Cardiac fibroblast (primary cell): ENCODE measurements at regions not wholly inside any gene's neighbourhood (a gene's known extent, or its start where the extent isn't known, plus 50 kb on each side); places are given as distances from the start of the nearest gene placed in this dataset.

ENCODE experiments used
- DNase-seq, 2 donors: peaks; one replicate each; pipeline versions ENCODE4 v3.0.0 to v3.0.0-alpha.2; 2010; ENCODE audit warnings: low read depth in 2 of 2
- H3K4me3 ChIP-seq, 2 donors: replicated peaks in 1 of 2; 1 replicate in 1 of 2; 2 replicates in 1 of 2; pipeline ENCODE4 v1.5.1; 2011; ENCODE audit warnings: low read depth in 2 of 2, low read length in 2 of 2, mild to moderate bottlenecking in 2 of 2, moderate library complexity in 1 of 2
- TF ChIP-seq, protein P1 (sequence below): IDR thresholded peaks from one replicate; pipeline ENCODE4 v1.5.1; 2011; ENCODE audit warnings: low read depth, mild to moderate bottlenecking, low read length, inconsistent platforms

DNA sequence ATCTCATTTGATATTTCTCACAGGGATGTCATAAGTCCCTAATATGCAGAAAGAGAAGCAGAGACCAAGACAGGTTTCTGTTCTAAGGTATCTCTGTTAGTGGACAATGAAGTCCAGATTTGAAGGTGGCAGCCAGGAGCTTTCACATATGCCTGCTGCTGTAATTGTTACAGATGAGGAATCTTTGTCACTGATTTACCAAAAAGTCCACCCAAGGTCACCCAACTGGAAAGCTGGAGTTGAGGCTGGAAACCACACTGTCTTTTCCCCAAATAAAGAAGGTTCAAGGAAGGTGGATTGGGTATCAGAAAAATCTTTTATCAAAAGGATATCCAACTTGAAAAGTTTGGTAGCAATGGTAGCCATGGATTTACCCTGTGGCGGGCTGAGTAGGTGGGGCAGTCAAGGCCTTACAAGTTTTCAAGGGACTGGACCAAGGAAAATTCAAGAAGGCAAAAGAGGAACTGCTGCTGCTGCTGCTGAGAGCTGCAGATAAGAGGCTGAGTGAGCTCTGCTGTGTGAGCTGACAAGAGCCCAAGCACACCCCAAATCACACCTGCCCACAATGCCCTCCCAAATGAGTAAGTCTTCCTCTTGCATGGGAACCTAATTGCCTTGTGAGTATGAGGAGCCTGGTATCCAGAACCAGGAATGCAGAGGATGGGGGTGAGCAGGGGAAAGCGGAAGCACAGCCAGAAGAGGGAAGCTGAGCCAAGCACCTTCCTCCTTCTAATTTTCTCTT, 241.2 kb downstream of the ANAPC1 start:
- H3K4me3 ChIP-seq = no peak overlapping the region
- TF ChIP-seq, protein P1, sequence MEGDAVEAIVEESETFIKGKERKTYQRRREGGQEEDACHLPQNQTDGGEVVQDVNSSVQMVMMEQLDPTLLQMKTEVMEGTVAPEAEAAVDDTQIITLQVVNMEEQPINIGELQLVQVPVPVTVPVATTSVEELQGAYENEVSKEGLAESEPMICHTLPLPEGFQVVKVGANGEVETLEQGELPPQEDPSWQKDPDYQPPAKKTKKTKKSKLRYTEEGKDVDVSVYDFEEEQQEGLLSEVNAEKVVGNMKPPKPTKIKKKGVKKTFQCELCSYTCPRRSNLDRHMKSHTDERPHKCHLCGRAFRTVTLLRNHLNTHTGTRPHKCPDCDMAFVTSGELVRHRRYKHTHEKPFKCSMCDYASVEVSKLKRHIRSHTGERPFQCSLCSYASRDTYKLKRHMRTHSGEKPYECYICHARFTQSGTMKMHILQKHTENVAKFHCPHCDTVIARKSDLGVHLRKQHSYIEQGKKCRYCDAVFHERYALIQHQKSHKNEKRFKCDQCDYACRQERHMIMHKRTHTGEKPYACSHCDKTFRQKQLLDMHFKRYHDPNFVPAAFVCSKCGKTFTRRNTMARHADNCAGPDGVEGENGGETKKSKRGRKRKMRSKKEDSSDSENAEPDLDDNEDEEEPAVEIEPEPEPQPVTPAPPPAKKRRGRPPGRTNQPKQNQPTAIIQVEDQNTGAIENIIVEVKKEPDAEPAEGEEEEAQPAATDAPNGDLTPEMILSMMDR = no peak
- no peak for DNase-seq

DNA sequence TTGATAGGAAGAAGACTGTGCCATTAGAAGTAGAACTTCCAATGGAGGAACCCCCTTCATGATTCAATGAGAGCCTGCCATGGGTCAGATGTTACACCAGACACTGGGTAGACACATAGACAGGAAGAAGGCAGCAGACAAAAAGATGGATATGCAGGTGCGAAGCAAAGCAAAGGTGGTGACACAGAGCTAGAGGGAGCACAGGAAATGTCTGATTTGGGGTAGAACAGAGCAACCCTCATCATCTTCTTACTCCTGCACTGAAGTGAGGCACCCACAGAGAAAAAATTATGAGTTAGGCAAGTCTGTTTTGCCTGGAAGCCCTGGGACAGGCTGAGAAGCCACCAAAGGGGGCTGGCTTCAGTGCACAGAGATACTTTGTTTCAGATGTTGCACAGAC, 240.2 kb downstream of the ANAPC1 start:
- TF ChIP-seq, protein P1 = no peak
- DNase-seq = no peak
- H3K4me3 ChIP-seq = no peak overlapping the region

DNA sequence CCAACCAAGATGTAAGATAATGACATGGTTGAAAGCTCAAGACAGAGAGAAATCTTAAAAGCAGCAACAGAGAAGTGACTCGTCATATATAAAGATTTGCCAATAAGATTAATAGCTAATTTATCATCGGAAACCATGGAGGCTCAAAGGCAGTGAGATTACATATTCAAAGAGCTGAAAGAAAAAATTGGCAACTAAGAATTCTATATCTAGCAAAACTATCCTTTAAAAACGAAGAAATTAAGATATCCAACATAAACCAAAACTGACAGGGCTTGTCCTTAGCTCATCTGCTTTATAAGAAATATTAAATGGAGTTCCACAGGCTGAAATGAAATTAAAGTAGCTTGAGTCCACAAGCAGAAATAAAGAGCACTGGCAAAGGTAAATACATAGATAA, 236.6 kb downstream of the ANAPC1 start:
- no peak for DNase-seq
- no peak overlapping the region for H3K4me3 ChIP-seq
- TF ChIP-seq, protein P1 = no peak

DNA sequence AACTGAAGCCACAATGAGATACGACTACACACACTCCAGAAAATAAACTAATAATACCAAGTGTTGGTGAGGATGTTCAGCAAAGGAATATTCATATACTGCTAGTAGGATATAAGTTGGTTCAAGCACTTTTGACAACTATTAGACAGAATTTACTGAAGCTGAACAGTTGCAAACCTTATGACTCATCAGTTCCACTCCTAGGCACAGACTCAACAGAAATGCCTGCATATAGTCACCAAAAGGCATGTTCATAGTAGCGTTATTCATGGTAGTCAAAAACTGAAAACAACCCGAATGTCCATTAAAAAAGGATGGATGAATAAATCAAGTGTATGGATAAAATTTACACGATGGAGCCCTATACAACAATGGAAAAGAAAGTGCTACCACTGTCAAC, 232.0 kb downstream of the ANAPC1 start:
- TF ChIP-seq, protein P1 = no peak
- H3K4me3 ChIP-seq = no peak overlapping the region
- DNase-seq = peak in 1 of 2 donors; percentile 14

DNA sequence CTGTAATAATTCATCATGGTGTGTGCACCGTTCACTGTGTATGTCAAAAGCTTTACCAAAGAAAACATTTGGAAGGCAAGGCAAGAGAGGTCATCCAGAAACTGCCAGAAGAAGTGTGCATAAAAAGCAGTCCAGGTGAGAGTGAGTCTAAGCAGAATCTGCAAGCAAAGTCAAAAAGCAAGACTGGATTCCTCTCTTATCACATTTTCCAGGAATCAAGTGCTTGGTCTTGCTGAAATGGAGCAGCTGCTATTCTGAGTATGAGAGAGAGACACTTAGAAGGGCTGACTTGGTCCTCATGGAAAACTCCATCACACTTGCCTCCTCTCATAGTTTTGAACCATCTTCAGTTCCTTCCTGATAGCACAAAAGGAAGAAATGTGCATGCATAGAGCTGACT, 231.3 kb downstream of the ANAPC1 start:
- H3K4me3 ChIP-seq = no peak overlapping the region
- TF ChIP-seq, protein P1 = no peak
- DNase-seq = no peak

DNA sequence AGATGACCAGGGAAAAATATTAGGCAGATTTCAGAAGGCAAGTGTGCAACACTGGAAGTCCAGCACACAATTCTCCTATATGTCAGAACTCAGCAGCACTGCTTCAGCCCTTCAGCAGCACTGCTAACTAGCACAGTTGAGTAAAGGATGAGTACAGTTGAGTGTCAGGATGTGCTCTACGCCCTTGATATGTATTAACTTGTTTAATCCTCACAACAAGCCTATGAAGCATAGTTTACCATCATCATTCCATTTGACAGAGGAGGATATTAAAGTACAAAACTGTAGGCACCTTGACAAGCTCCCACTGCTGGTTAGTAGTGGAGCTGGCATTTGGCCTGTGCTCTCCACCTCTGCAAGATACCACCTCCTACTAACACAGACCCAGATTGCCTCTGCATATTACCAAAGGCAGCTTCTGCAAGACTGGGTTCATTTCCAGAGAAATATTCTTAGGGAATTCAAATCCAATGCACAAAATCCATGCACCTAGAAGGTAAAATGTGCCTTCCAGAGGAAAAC, 230.8 kb downstream of the ANAPC1 start:
- H3K4me3 ChIP-seq = no peak overlapping the region
- TF ChIP-seq, protein P1 = no peak
- DNase-seq = no peak
